GM13977 (cell line): ENCODE measurements at regions not wholly inside any gene's neighbourhood (a gene's known extent, or its start where the extent isn't known, plus 50 kb on each side); places are given as distances from the start of the nearest gene placed in this dataset.

Experiments
- DNase-seq: peaks from one replicate; pipeline ENCODE4 v3.0.0; 2012; ENCODE audit warnings: low spot score
- CTCF ChIP-seq: IDR thresholded peaks from 2 replicates; pipeline ENCODE4 v1.5.1; 2012; ENCODE audit warnings: mild to moderate bottlenecking, control low read depth; ENCODE audit not compliant: insufficient read depth; ENCODE audit errors: extremely low read depth, missing control alignments
- in situ Hi-C: fragments of 300-500 bp; cut with MboI; formaldehyde crosslinking; loops from one replicate; pipeline ENCODE4 v1.12.0; 2022; ENCODE audit warnings: low sequenced_read_pairs, low pct_unique_long_range_greater_than_20kb, mixed read lengths, inconsistent platforms; ENCODE audit not compliant: unreplicated experiment

- no peak for TF ChIP-seq CTCF
- in situ Hi-C loops, result no loop called here
- DNase-seq, result no peak
These were observed 475.4 kb downstream of the IGSF11 start for GRCh38 chr3:118559286-118559685.

GRCh38 chr3:118564800-118565199 is 469.8 kb downstream of the IGSF11 start:
- TF ChIP-seq CTCF, result no peak
- in situ Hi-C loops, result no loop called here
- DNase-seq, result no peak

GRCh38 chr3:118573912-118574311 is 460.7 kb downstream of the IGSF11 start:
- in situ Hi-C loops, result no loop called here
- DNase-seq, result no peak
- TF ChIP-seq CTCF, result no peak

GRCh38 chr3:118577055-118577777 is 457.4 kb downstream of the IGSF11 start:
- no peak for TF ChIP-seq CTCF
- DNase-seq, result no peak
- in situ Hi-C loops, result no loop called here

GRCh38 chr3:118578559-118578958 is 456.1 kb downstream of the IGSF11 start:
- no peak for DNase-seq
- in situ Hi-C loops, result no loop called here
- TF ChIP-seq CTCF, result no peak

GRCh38 chr3:118587037-118587741 is 447.5 kb downstream of the IGSF11 start:
- no peak for DNase-seq
- no peak for TF ChIP-seq CTCF
- in situ Hi-C loops, result no loop called here
